NCI-H2227 (cell line): ENCODE measurements at regions not wholly inside any gene's neighbourhood (a gene's known extent, or its start where the extent isn't known, plus 50 kb on each side); places are given as distances from the start of the nearest gene placed in this dataset.
A peak's percentile ranks its signal among the peaks of the same experiment; 100 is the strongest.

ENCODE experiments used
- DNase-seq: peaks from one replicate; lab custom pipeline; 2025; ENCODE audit not compliant: unreplicated experiment; lab: John Stamatoyannopoulos, UW

GRCh38 chr12:127260999-127261398 lies 1006.0 kb upstream of the TMEM132C start:
- DNase-seq, result no peak

- DNase-seq, result no peak
These were observed 1004.4 kb upstream of the TMEM132C start for GRCh38 chr12:127262615-127263014.

- DNase-seq, result no peak
These were observed 1003.3 kb upstream of the TMEM132C start for GRCh38 chr12:127263621-127264020.

- no peak for DNase-seq
These were observed 999.8 kb upstream of the TMEM132C start for GRCh38 chr12:127267128-127267527.

- DNase-seq, result no peak
These were observed 998.8 kb upstream of the TMEM132C start for GRCh38 chr12:127268213-127268612.

- no peak for DNase-seq
These were observed 998.1 kb upstream of the TMEM132C start for GRCh38 chr12:127268706-127269425.

- no peak for DNase-seq
These were observed 996.8 kb upstream of the TMEM132C start for GRCh38 chr12:127270193-127270592.

GRCh38 chr12:127271776-127272175 lies 995.2 kb upstream of the TMEM132C start:
- no peak for DNase-seq

GRCh38 chr12:127272864-127273263 lies 994.1 kb upstream of the TMEM132C start:
- DNase-seq, result no peak

- DNase-seq, result no peak
These were observed 993.3 kb upstream of the TMEM132C start for GRCh38 chr12:127273626-127274025.

- DNase-seq, result no peak
These were observed 991.6 kb upstream of the TMEM132C start for GRCh38 chr12:127275416-127275815.

- DNase-seq, result no peak
These were observed 989.1 kb upstream of the TMEM132C start for GRCh38 chr12:127277882-127278281.

- no peak for DNase-seq
These were observed 988.6 kb upstream of the TMEM132C start for GRCh38 chr12:127278351-127278750.

- DNase-seq, result peak; percentile 21
These were observed 986.3 kb upstream of the TMEM132C start for GRCh38 chr12:127280393-127281275.

- DNase-seq, result no peak
These were observed 984.0 kb upstream of the TMEM132C start for GRCh38 chr12:127282786-127283565.

GRCh38 chr12:127284021-127284420 lies 982.9 kb upstream of the TMEM132C start:
- no peak for DNase-seq

GRCh38 chr12:127284870-127285431 lies 982.0 kb upstream of the TMEM132C start:
- DNase-seq, result no peak

GRCh38 chr12:127286281-127286680 lies 980.7 kb upstream of the TMEM132C start:
- DNase-seq, result no peak

- DNase-seq, result no peak
These were observed 979.7 kb upstream of the TMEM132C start for GRCh38 chr12:127287256-127287655.

GRCh38 chr12:127290251-127290650 lies 976.7 kb upstream of the TMEM132C start:
- no peak for DNase-seq

- DNase-seq, result no peak
These were observed 974.2 kb upstream of the TMEM132C start for GRCh38 chr12:127292736-127293135.
